Stimulated activated CD8-positive, alpha-beta memory T cell treated with anti-CD3 and anti-CD28 coated beads, Interleukin-7, amount 100 ng/mL, for 24 hours (primary cell): ENCODE measurements at regions not wholly inside any gene's neighbourhood (a gene's known extent, or its start where the extent isn't known, plus 50 kb on each side); places are given as distances from the start of the nearest gene placed in this dataset.

Experiments used
- DNase-seq: peaks from one replicate; pipeline ENCODE4 v3.0.0-alpha.2; 2020; ENCODE audit warnings: low read depth

GRCh38 chr9:1331546-1332038 lies 281.4 kb downstream of the DMRT2 start:
- DNase-seq = no peak

DNA sequence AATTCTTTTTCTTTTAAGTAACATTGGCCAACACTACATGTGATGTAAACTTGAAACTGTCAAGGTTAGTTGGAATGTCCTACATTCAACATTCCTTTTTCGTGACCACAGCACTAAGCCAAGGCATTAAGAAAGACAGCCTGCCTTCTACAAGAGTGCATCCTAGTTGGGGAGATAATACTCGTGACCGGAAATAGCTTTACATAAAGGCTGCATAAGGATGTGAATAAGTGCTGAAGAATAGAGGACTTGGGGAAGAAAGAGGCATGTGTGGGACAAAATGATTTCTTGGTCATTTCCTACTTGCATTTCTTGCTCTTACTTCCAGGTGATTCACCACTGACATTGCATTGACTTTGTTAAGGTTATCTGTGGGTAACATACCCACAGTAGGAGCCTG lies 282.0 kb downstream of the DMRT2 start:
- no peak for DNase-seq

- no peak for DNase-seq
These were observed 285.0 kb downstream of the DMRT2 start for GRCh38 chr9:1335174-1335573.

DNA sequence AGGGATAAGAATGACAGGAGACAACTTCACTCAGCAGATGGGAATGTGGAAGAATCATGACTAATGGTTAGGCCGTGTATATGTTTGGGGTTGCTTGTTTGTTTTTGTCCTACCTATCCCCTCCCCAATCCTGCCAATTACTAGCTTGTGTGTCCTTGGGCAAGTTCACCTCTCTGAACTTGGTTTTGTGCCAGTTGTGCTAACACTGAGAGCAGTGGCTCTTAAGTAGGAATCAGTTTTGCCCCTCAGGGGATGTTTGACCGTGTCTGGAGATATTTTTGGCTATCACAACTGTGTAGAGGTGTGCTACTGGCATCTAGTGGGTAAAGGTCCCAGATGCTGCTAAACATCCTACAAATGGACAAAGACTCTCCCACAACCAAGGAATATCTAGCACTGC lies 287.0 kb downstream of the DMRT2 start:
- no peak for DNase-seq

- DNase-seq = no peak
These were observed 290.2 kb downstream of the DMRT2 start for GRCh38 chr9:1340390-1340789.

GRCh38 chr9:1353291-1353690 lies 303.1 kb downstream of the DMRT2 start:
- no peak for DNase-seq

DNA sequence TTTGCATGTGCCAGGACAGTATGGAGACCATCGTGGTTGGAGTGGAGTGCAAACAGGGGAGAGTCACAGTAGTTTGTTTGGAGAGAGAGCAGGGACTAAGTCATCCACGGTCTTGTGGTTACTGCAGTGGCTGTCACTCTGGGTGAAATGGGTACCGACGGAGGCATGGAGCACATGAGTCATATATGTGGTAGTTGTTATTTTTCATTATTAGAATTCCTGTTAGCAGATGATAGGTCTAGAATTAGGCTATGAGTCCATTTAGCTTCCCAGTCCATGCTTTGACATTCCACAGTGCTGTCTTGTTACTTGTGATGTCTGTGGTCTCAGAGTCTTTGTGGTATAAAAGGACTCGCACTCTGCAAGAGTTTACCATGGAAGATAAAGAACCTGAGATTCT lies 303.9 kb downstream of the DMRT2 start:
- no peak for DNase-seq

GRCh38 chr9:1354606-1355005 lies 304.4 kb downstream of the DMRT2 start:
- DNase-seq = no peak

- DNase-seq = no peak
These were observed 305.5 kb downstream of the DMRT2 start for GRCh38 chr9:1355656-1356055.

DNA sequence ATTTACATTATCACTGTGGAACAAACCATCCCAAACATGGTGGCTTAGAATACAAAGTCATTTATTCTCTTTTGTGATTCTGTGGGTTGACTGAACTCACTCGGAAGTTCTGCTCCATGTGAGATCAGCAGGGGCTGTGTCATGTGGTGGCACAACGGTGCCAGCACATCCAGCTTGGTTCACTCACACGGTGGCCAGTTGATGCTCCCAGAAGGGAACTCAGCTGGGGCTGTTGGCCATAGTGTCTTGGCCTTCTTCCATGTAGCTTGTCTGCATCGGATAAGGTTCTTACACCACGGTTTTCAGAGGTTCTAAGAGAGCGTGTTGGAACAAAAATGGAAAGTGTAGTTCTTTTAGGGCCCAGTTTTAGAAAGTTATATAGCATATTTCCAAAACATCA lies 312.7 kb downstream of the DMRT2 start:
- DNase-seq = no peak

DNA sequence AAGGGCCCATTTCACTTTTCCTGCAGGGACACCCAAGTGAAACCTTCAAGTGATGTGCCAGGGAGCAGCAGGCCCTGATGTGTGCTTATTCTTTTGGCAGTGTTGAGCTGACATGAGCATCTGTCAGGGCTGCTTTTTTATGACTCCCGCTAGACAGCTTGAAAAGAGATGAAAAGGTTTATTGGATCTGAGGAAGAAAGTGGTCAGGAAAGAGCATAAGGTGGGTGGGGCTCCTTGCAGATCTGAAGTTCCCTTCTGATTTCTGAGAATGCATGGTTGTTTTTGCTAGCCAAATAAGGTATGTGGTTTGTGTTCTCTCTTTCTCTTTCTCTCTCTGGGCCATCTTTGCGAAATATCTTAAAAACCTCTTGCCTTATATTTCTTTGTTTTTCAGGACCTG lies 316.1 kb downstream of the DMRT2 start:
- no peak for DNase-seq

- DNase-seq = no peak
These were observed 319.1 kb downstream of the DMRT2 start for GRCh38 chr9:1369297-1369696.

DNA sequence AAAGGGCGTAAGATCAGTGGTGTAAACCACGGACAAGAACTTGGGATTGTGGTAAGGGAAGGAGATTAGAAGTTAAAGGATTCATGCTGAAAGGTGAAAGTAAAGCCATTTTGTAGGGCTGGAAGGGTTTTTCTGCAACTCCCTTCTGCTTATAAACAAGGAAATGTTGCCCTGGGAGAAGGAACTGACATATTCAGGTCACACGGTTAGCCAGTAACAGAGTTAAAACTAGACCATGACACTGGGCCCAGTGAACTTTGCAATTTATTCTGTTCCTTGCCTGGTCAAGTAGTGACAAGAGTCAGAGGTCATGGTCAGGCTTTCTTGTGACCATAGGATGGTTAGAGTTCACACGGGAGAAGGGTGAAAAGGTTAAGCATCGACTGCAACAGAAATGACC lies 323.3 kb downstream of the DMRT2 start:
- DNase-seq = no peak

- DNase-seq = no peak
These were observed 333.8 kb downstream of the DMRT2 start for GRCh38 chr9:1383899-1384455.

DNA sequence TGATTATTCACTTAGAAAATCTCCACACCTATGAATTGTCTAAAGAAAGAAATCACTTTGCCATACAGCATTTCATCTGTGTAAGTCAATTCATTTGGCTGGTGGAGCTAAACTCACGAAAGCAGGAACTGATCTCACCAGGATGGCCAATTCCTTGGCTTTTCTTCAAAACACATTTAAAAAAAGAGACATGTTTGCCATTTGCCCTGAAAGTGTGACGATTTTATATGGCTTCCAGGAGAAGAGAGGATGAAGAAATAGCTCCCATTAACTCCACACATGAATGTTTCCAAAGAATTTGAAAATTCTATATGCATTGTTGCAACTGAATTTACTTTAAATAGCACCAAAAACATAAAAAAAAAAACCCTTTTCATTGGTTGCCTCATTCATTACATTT lies 334.7 kb downstream of the DMRT2 start:
- no peak for DNase-seq

- DNase-seq = no peak
These were observed 336.3 kb downstream of the DMRT2 start for GRCh38 chr9:1386420-1386819.

GRCh38 chr9:1388216-1388615 lies 338.1 kb downstream of the DMRT2 start:
- no peak for DNase-seq

GRCh38 chr9:1400983-1401382 lies 350.8 kb downstream of the DMRT2 start:
- no peak for DNase-seq

GRCh38 chr9:1404940-1405339 lies 354.8 kb downstream of the DMRT2 start:
- no peak for DNase-seq

- DNase-seq = no peak
These were observed 361.7 kb downstream of the DMRT2 start for GRCh38 chr9:1411826-1412225.

- no peak for DNase-seq
These were observed 364.6 kb downstream of the DMRT2 start for GRCh38 chr9:1414711-1415131.

- no peak for DNase-seq
These were observed 365.0 kb downstream of the DMRT2 start for GRCh38 chr9:1415146-1415545.

DNA sequence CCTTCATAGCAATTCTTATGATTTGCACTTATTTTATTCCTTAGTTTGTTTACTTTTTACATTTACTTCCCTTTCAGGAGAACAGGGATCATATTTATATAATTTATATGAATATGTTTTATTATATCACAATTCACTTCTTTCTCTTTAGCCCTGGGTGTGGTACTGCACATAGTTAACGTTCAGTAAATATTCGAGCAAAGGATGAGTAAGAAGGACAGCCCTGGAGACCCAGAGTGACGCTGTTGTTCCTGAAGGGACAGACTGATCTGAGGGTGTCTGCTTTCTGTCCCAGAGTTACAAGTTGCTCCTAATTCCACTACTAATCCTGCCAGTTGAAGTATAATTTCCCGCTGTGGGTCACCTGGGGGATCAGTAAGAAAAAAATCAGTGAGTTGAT lies 366.1 kb downstream of the DMRT2 start:
- no peak for DNase-seq

DNA sequence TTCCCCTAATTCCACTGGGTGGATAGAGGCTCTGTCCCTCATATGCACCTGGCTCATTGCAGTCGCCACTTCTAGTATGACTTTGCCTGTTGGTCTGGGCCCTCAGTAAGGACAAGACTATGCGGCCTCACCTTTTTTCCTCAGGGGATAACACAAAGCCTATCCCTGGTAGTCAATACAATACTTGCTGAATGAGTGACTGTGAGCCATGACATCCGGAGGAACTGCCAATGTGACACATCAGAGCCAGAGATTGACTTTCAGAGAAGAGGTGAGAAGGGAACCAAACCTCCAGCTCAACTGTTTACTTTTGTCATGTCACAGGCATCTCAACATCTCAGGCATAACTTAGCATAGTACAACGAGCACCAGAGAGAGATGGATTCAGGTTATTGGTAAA lies 371.3 kb downstream of the DMRT2 start:
- DNase-seq = no peak

- DNase-seq = no peak
These were observed 377.7 kb downstream of the DMRT2 start for GRCh38 chr9:1427875-1428274.
